ENCODE measurements at regions not wholly inside any gene's neighbourhood (a gene's known extent, or its start where the extent isn't known, plus 50 kb on each side); places are given as distances from the start of the nearest gene placed in this dataset.

DNA sequence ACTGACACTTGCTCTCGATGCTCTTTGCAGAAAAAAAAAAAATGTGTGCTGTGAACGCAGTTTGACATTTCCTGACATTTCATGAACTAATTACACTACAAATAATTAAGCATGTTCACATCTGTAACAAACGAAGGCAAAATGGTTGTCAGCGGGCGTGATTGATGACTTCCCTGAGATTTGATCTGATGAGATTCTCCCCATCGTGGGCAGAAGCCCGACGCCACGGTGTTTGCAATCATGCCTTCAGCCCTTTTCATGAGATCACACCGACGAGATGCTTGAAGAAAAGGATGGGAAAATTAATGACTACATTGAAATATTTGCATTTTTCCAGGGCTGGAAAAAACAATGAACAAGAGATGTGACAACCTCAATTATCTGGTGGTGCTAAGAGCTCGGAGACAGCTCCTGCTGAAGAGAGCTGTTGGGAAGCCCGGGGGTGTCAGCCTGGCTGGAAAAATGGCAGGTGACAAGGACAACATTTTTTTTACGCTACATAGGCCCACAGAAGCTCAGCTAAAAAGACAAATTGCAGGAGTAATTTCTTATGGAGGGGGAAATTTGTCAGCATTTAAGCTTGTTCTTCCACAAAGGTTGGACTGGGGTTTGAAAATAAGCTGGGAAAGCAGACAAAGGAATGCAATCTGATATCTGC is 259.4 kb upstream of the IRX3 start:
- ATAC-seq, result no peak
- intact Hi-C loops (cut with DNase I), result no loop called here
- DNase-seq, result no peak

DNA sequence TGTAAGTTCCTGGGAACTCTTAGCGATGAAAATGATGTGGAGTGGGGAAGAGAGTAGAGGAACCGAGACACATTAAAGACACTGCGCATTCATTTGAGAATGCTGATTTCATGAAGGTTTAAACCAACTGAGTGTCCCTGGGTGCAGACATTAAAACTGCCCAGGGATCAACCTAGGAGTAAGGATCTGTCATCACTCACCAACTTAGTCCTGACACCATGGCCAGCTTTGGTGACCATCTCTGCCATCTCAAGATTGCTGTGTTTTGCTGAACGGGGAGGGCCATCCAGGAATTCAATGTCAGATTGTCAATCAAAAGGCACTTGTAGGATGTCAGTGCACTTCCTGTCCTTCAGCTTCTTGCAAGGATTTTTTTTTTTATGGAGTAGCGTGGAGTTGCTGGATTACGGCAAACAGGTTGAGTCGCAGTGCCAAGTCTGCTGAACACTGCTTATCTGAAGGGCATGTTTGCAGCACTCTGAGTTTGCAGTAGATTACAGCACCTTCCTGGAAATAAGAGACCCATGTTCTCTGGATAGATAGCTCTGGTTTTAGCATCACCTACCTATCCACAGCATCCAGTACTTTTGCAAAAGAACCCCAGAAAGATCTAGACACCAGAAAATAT is 258.1 kb upstream of the IRX3 start:
- DNase-seq (no peak), ATAC-seq (no peak)
- intact Hi-C loops (cut with DNase I), result no loop called here

DNA sequence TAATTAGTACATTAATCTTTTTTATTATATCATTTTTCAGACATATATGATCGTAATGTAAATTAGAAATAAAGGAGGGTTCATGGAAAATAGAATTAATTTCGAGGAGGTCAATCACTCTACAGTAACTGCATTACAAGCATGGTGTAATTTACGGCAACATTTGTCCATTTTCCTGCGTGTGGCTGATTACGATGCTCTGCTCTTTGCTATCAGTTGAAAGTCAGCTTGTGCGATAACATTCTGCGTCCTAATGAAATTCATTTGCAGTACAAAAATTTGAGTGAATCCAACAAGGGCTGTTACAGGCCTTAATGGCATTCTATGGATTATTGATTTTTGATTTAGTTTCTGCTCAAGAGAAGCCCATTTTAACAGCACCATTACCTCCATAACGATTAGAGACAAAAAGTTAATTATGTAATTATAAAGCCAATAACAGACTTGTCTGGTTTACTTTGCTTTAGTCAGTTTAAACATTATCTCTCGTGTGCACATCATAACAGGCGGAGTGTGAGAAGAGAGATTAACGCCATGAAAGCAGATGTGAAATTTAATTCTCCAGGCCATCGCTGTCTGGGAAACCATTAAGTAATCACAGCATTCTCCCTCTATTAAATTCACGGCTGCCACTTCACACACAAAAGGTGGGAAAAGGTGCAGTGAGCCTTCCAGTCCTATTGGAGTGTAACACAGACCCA is 256.4 kb upstream of the IRX3 start:
- ATAC-seq (no peak), DNase-seq (no peak)
- intact Hi-C loops (cut with DNase I), result no loop called here

DNA sequence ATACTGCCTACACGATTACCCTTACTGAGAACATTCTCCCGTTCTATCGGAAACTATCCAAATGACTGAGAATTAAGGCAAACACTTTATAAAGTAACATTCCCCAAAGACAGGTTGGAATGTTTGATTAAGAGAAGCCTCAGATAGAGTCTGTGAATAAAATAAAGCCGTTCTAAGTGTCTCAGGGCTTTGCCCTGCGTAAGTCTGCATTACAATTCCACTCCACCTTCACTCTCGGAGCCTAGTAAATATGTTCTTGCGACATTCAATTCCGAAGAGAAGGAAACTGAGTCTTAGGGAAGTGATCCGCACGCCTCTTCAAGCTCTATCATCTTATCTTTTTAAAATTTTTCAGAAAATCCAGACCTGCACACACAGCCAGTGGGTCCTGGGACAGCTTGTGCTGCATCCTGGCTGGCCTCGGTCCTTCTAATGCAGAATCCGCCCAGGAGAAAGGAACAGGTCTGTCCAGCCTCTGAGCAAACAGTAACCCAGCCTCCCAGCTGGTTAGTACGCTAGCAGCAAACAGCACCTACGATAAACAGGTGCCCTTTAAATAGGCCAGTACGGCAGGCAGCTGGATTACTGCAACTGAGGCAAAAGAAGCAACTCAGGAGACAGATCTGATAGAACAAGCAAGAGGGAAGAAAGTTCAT is 254.1 kb upstream of the IRX3 start:
- ATAC-seq (no peak), DNase-seq (no peak)
- intact Hi-C loops (cut with DNase I), result no loop called here

DNA sequence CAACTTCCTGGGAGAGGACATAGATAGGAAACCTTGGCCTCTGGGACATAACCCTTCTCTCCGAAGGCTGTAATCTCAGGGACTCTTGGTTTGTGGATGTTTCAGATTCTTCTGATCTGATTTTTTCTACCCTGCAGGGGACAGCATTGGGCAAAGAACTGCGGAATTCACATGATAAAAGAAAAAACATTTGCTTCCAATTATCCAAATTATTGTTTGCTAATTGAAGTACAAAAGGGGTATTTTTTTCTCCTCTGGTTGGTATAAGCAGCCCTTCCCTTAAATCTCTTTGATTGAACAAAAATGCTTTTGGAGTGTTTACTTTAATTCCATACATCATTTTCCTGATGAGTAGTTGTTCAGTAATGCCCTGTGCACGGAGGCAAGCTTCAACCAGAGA is 251.7 kb upstream of the IRX3 start:
- ATAC-seq (no peak), DNase-seq (no peak)
- intact Hi-C loops (cut with DNase I), result no loop called here

DNA sequence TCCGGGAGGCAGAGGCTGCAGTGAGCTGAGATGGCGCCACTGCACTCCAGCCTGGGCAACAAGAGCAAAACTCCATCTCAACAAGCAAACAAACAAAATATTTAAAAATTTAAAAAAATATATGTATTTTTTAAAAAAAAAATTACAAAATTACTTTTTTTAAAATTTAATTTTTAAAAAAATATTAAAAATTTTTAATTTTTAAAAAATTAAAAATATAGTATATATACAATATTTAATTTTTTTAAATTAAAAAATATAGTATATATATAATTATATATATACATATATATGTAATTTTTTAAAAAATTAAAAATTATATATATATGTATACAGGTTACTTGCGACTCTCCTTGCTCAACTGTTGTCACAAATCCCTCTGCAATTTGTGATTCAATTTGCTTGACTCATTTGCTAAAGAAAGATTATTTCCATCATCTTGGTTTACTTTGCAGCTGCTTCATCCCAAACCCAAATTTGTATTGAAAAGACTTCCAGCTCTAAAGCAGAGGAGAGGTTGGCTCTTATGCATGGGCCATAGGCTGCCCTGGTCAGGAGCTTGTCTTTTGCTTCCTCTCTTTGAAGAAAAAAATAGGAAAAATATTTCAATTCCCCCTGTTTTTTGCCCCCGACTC is 247.4 kb upstream of the IRX3 start:
- ATAC-seq, result no peak

DNA sequence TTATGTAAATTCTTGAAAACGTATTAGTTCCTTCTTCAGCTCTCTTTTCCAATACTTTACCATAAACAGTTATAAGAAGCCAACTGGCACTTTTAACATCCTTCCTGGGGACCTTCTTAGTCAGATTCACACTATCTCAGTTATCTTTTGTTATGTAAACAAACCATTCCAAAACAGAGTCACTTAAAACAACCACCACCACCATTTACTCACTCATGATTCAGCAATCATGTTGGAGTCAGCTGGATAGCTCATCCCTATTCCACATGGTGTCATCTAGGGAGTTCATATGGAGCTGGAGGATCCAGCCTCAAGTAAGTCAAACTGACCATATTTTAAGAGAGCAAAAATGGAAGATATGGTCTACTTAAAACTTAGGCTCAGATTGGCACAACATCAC is 240.3 kb upstream of the IRX3 start:
- no peak for DNase-seq
- no peak for ATAC-seq
- intact Hi-C loops (cut with DNase I), result no loop called here

More for the DNA sequence above, 247.4 kb upstream of the IRX3 start:
- intact Hi-C loops (cut with DNase I), result no loop called here
- no peak for DNase-seq

DNA sequence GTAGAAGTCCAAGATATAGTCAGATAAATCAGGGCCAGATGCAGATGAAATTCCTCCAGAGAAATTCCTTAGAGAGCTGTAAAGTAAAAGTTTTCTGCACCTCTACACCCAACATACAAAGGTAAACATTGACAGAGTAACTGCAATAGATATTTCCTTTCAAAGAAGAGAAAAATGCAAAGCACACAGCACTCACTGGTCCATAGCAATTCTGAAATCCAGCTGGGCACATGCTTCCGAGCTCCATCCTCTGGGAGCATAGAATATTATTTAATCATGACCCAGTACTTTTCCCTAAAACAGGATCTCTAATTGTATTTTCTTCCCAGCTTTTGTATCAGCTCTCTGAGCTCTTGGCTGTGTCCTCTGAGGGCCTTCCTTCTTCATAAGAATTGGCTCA is 239.5 kb upstream of the IRX3 start:
- ATAC-seq (no peak), DNase-seq (no peak)
- intact Hi-C loops (cut with DNase I), result no loop called here

DNA sequence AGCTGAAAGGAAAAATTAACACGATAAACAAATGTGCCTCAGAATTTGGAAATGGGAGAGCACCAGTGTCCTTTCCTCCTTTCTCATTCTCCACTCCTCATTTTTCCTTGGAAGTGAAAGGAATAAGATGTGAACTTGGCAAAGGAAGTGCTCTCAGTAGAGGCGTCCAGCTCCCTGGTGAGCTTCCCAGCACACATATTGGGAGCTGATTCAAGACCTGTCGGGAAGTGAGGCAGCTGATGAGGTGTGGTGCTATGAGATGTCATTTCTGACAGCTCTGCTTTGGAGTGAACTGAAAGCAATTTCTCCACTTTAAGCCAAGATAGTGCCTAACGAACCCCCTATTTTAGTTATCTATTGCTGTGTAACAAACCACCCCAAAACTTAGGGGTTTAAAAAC is 238.5 kb upstream of the IRX3 start:
- intact Hi-C loops (cut with DNase I), result no loop called here
- ATAC-seq (no peak), DNase-seq (no peak)

DNA sequence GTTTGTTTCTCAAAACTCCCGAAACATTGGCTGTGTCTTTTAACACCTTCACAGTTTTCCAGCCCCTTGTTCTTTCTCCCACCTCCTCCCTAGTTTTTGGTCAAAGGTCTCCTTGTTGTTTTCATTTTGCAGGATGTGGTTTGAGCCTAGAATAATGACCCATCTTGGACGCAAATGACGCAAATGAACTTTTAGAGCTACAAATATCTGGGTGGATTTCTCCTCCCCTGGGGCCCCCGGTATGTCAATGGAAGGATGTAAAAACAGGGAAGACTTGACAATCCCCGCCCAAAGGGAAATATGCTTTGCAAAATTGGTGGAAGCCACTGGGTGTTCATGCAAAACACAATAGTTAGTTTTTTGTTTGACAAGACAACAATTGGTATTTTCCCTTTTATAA is 236.0 kb upstream of the IRX3 start:
- intact Hi-C loops (cut with DNase I), result no loop called here
- ATAC-seq, result no peak
- peak; percentile 48 for DNase-seq

DNA sequence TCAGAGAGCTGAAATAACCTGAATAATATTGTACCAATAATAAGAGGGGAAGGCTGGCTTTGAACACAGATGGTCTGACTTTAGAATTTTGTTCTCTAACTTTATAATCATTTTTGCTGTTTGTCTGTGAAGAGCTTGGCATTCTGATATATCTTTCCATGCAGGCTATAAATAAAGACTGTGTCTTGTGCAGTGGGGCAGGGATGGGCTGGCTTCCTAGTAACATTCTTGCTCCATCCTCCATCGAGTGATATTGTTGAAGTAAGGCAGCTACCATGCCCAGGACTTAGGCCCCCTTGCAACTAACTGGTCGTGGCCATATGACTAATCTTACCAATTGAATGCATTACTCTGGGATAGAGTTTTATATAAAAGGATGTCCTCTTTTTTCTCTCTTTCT is 234.7 kb upstream of the IRX3 start:
- DNase-seq (no peak), ATAC-seq (no peak)
- intact Hi-C loops (cut with DNase I), result no loop called here

DNA sequence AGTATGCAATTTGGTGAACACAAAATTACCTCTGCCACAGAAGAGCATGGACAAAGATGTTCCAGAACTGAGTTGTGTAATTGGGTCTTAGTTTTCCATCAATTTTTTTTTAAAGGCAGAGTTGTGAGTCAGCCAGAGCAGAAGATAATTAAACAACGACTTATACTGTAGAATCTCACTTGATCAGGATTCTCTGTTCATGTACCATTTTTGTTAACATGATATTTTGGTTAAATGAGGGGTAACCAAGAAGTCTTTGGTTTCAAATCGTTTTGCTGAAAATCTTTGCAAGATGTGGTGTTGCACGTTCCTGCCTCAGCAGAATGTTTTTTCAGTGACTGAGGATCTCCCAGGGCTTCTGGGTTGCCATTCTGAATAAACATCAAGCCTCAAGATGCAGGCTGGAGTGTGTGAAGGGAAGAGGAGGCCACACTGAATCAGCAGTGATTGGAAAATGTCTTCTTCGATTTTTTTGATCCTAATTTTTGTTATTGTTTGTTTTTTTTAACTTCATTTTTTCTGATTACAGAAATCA is 232.6 kb upstream of the IRX3 start:
- intact Hi-C loops (cut with DNase I), result no loop called here
- ATAC-seq, result no peak
- DNase-seq, result no peak

DNA sequence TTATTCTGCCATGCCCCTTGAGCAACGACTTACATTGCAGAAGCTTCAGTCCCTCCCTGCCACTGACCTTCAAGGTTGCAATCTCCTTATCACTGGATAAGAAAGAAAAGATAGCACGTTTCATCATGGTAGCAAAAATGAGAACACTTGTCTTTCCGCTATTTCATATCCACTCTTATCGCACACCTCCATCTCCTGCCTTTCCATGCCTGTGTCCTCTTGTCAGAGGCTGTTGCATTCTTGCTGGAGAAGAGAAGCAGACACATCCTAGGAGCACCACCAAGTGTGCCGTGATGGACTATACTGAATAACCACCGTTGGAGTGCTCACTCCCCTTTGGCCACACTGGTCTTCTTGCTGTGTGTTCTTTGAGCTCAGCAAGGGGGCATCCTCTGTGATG is 230.6 kb upstream of the IRX3 start:
- no peak for DNase-seq
- no peak for ATAC-seq
- intact Hi-C loops (cut with DNase I), result no loop called here

DNA sequence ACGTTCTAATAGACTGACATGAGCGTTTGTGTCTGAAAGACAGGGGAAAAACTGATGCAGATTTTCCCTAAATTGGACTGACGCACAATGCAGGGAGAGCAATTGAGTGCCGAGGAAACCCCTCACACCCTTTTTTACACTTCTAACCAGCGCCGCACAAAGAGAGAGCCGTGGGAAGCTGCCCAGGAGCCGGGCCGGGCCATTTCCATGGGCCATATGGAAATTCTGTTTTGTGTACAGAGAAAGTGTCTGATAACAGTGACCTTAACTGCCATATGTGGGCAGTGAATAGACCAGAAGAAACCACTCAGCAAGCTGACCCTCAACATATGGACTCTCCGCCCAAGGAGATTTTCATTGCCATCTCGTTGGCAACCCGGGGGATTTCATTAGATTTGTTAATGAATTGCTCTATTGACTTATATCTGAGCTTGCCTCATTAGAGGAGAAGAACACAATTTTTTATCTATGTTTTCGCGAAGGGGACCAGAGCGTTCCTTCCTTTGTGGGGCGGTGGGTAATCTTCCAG is 225.9 kb upstream of the IRX3 start:
- ATAC-seq (no peak), DNase-seq (no peak)
- intact Hi-C loops (cut with DNase I), result no loop called here

DNA sequence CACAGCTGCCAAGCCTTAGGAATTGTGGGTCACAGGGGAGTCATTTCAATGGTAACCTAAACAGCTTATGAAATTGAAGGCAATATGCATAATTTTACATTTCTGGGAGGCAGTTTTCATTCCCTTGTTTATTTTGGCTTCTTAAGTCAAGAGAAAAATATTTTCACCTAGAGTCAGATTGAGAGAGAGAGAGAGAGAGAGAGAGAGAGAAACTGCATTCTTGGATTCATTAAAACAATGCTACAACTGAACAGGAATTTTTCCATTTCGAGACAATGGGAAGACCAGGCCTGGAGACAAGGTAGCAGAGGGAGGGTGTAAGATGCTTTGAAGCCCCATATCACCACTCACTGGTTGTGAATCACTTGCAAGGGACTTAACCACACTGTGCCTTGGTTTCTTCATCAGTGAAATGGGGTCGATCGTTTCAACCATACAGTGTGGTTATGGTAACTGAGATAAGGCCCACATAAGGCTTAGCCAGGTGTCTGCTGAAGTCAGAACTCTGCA is 224.7 kb upstream of the IRX3 start:
- DNase-seq (no peak), ATAC-seq (no peak)
- intact Hi-C loops (cut with DNase I), result no loop called here

DNA sequence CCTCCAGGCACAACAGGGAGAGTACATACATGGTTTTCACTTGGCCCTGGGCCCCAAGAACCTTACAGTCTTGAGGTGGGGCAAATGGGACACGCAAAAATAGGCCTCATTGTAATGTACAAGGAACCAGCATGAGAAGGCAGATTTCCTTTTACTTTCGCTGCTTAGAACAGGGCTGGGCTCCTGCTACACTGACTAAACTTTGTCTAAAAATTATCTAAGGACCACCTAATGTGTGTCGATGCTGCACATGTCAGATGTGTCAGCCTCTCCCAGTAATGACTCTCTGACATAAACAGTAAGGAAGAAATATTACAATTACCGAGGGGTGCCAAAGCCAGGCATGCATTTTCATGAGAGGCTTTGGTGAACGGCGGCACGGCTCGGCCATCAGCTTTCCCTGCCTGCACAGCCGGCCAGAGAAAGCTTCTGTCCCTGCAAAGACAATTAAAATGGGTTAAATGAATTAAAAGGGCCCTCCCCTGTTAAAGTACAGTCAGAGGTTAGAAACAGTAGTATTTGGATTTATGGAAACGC is 224.2 kb upstream of the IRX3 start:
- intact Hi-C loops (cut with DNase I), result no loop called here
- DNase-seq (no peak), ATAC-seq (no peak)

DNA sequence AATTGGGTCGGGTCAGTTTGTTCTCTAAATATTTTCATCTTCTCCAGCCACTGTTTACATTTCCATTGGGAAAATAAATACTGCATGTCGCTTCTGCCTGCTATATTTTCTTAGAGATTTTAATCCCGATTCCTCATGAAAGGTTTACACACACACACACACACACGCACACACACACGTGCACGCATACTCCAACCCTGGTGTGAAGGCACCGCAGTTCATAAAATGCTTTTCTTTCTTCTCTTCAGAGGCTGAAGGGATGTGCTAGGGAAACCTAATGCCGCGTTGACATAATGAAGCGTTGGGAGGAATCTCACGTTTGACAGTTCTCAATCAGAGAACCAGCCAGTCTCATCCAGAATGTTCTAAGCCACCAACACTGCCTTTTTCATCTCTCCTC is 222.9 kb upstream of the IRX3 start:
- intact Hi-C loops (cut with DNase I), result loop anchor here in 1 of 2 donors (10.0 kb wide), 1 partner anchor 225 kb away; the partner anchor contains the start of gene IRX3
- DNase-seq, result no peak
- no peak for ATAC-seq

DNA sequence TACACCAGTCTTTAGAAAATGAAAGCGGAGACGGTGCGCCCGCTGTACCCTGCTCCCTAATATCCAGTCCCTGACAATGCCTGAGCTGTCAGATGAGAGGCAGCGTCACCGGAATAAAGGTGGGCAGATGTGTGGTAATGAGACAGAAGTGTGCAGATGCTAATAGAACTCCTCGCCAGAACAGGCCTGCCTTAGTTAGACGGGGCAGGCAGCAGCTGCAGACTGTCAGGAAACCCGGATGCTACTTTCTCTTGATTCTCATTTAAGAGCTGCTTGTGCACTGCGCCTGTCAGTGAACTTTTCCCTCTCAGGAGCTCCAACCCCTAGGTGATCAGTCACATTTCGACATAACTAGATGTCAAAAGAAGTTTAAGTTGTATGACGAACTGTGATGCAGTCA is 221.8 kb upstream of the IRX3 start:
- intact Hi-C loops (cut with DNase I), result loop anchor here in 1 of 2 donors (10.0 kb wide), 1 partner anchor 224 kb away; the partner anchor contains the start of gene IRX3
- no peak for DNase-seq

More for the DNA sequence above, 221.8 kb upstream of the IRX3 start:
- ATAC-seq, result no peak
